ENCODE measurements at regions not wholly inside any gene's neighbourhood (a gene's known extent, or its start where the extent isn't known, plus 50 kb on each side); places are given as distances from the start of the nearest gene placed in this dataset.

- no peak overlapping the region for H3K27ac ChIP-seq
- no peak for DNase-seq
- H3K4me1 ChIP-seq, result no peaks in the 10 kb centered on the region
- no peaks in the 10 kb centered on the region for H3K27me3 ChIP-seq
- no peaks in the 10 kb centered on the region for H3K9me3 ChIP-seq
- no peaks in the 10 kb centered on the region for H3K36me3 ChIP-seq
- intact Hi-C loops (cut with DNase I; ENCODE audit: low total_unique reads), result no loop called here
- no peak overlapping the region for H3K4me3 ChIP-seq
- TF ChIP-seq CTCF (IDR thresholded peaks at IDR 0.05), result no peak
Measured at GRCh38 chr4:137193564-137193963, 338.7 kb downstream of the PCDH18 start.

- no peak overlapping the region for H3K27ac ChIP-seq
- H3K9me3 ChIP-seq, result no peaks in the 10 kb centered on the region
- H3K4me1 ChIP-seq, result no peaks in the 10 kb centered on the region
- no peaks in the 10 kb centered on the region for H3K27me3 ChIP-seq
- intact Hi-C loops (cut with DNase I; ENCODE audit: low total_unique reads), result no loop called here
- DNase-seq, result no peak
- no peak overlapping the region for H3K4me3 ChIP-seq
- TF ChIP-seq CTCF (IDR thresholded peaks at IDR 0.05), result no peak
- H3K36me3 ChIP-seq, result no peaks in the 10 kb centered on the region
Measured at GRCh38 chr4:137181293-137181899, 350.9 kb downstream of the PCDH18 start.

- Histone ChIP-seq H3K36me3 (no peaks in the 10 kb centered on the region), H3K9me3 (no peaks in the 10 kb centered on the region), H3K27me3 (no peaks in the 10 kb centered on the region), H3K4me1 (no peaks in the 10 kb centered on the region), H3K27ac (no peak overlapping the region), H3K4me3 (no peak overlapping the region)
- no peak for DNase-seq
- intact Hi-C loops (cut with DNase I; ENCODE audit: low total_unique reads), result no loop called here
- TF ChIP-seq CTCF (IDR thresholded peaks at IDR 0.05), result no peak
Measured at GRCh38 chr4:137180349-137180748, 351.9 kb downstream of the PCDH18 start.

GRCh38 chr4:137156807-137157206, 375.5 kb downstream of the PCDH18 start:
- no peak for TF ChIP-seq CTCF (IDR thresholded peaks at IDR 0.05)
- Histone ChIP-seq H3K9me3 (no peaks in the 10 kb centered on the region), H3K27ac (no peak overlapping the region), H3K4me1 (no peaks in the 10 kb centered on the region), H3K36me3 (no peaks in the 10 kb centered on the region), H3K4me3 (no peak overlapping the region), H3K27me3 (no peaks in the 10 kb centered on the region)
- DNase-seq, result no peak
- intact Hi-C loops (cut with DNase I; ENCODE audit: low total_unique reads), result no loop called here

GRCh38 chr4:137156054-137156453, 376.2 kb downstream of the PCDH18 start:
- H3K4me3 ChIP-seq, result no peak overlapping the region
- DNase-seq, result no peak
- intact Hi-C loops (cut with DNase I; ENCODE audit: low total_unique reads), result no loop called here
- no peak for TF ChIP-seq CTCF (IDR thresholded peaks at IDR 0.05)
- H3K27me3 ChIP-seq, result no peaks in the 10 kb centered on the region
- H3K9me3 ChIP-seq, result no peaks in the 10 kb centered on the region
- H3K36me3 ChIP-seq, result no peaks in the 10 kb centered on the region
- no peak overlapping the region for H3K27ac ChIP-seq
- no peaks in the 10 kb centered on the region for H3K4me1 ChIP-seq

GRCh38 chr4:137131201-137131600, 401.1 kb downstream of the PCDH18 start:
- intact Hi-C loops (cut with DNase I; ENCODE audit: low total_unique reads), result no loop called here
- no peak overlapping the region for H3K27ac ChIP-seq
- TF ChIP-seq CTCF (IDR thresholded peaks at IDR 0.05), result no peak
- no peak for DNase-seq
- no peak overlapping the region for H3K4me3 ChIP-seq
- no peaks in the 10 kb centered on the region for H3K36me3 ChIP-seq
- no peaks in the 10 kb centered on the region for H3K27me3 ChIP-seq
- H3K4me1 ChIP-seq, result no peaks in the 10 kb centered on the region
- H3K9me3 ChIP-seq, result no peaks in the 10 kb centered on the region

Data from tibial artery (tissue), 4 donors.